ENCODE measurements at regions not wholly inside any gene's neighbourhood (a gene's known extent, or its start where the extent isn't known, plus 50 kb on each side); places are given as distances from the start of the nearest gene placed in this dataset.
"Not testable (repeated sequence)": the region's sequence is repeated elsewhere in the genome, so short reads cannot be mapped to it uniquely, and the experiment has no call there.

DNA sequence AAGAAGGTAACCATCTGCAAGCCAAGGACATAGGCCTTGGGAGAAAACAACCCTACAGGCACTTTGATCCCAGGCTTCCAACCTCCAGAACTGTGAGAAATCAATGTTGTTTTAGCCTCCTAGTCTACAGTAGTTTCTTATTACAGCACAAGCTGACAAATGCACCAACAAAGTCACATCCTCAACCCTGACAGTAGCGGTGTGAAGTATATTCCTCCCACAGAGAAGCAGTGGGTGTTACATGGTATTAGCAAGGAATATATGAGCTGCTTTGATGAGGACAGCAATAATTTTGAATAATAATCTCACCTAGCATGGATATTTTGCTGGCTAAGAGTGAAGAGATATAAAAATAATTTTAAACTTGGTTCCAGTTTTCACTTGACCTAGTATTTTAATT is 92.4 kb downstream of the ZNF716 start:
- not testable (repeated sequence) for H3K36me3 Mint-ChIP-seq (ENCODE audit: insufficient read depth in 1 of 3, low read depth in 3 of 3); H3K4me3 Mint-ChIP-seq; H3K56ac ChIP-seq (ENCODE audit: insufficient read length, low read depth, low read length); H2AK5ac ChIP-seq (ENCODE audit: insufficient read length, low read length); H3K79me2 ChIP-seq (ENCODE audit: insufficient read depth, low read length); H2AFZ ChIP-seq (ENCODE audit: low read length); DNase-seq; H4K20me1 ChIP-seq (ENCODE audit: control insufficient read depth, insufficient read depth, insufficient read length); H2BK20ac ChIP-seq (ENCODE audit: low read depth, low read length, poor library complexity, severe bottlenecking); H3K23ac ChIP-seq (ENCODE audit: insufficient read length, low read depth, low read length); H3K79me1 ChIP-seq (ENCODE audit: insufficient read depth, low read depth, low read length, poor library complexity, severe bottlenecking); H2BK12ac ChIP-seq (ENCODE audit: insufficient read length, low read depth, low read length); H2BK120ac ChIP-seq (ENCODE audit: low read depth, low read length, poor library complexity, severe bottlenecking); H3K4me1 ChIP-seq (ENCODE audit: insufficient read depth, low read length); H3T11ph ChIP-seq (ENCODE audit: low read length); H4K5ac ChIP-seq (ENCODE audit: insufficient read length, low read depth, low read length); H3K23me2 ChIP-seq (ENCODE audit: insufficient read length, low read depth, low read length, poor library complexity, severe bottlenecking); H3K18ac ChIP-seq (ENCODE audit: insufficient read length, low read depth, low read length); H4K8ac ChIP-seq (replicated peaks; ENCODE audit: insufficient read length, low read depth, low read length); H3K27me3 Mint-ChIP-seq (ENCODE audit: low read depth); H3K14ac ChIP-seq (ENCODE audit: insufficient read depth, low read length); H4K91ac ChIP-seq (ENCODE audit: insufficient read length, low read depth, low read length); H3K27ac Mint-ChIP-seq; H2BK5ac ChIP-seq (ENCODE audit: insufficient read length, low read length); H2BK15ac ChIP-seq (ENCODE audit: low read depth, low read length); H3K9ac ChIP-seq (ENCODE audit: extremely low read depth, insufficient read length, low read length); H3K27me3 ChIP-seq (ENCODE audit: insufficient read depth, low read length); H3K4me1 Mint-ChIP-seq; H3K4me2 ChIP-seq (ENCODE audit: insufficient read depth, insufficient read length, low read length); H3K27ac ChIP-seq (ENCODE audit: insufficient read length, low read depth, low read length); H3K4ac ChIP-seq (ENCODE audit: low read depth, low read length)
- H3K9me3 ChIP-seq (ENCODE audit: control insufficient read depth, low read depth, low read length): peaks cover 15% of the 10 kb centered on the region
- WGBS (ENCODE audit: extremely low coverage, insufficient read length, low lambda C conversion rate): no CpG with 5 or more reads among the region's 1 CpG
- H3K9me3 Mint-ChIP-seq: peaks cover 70 to 71% of the 10 kb centered on the region in 2 experiments

DNA sequence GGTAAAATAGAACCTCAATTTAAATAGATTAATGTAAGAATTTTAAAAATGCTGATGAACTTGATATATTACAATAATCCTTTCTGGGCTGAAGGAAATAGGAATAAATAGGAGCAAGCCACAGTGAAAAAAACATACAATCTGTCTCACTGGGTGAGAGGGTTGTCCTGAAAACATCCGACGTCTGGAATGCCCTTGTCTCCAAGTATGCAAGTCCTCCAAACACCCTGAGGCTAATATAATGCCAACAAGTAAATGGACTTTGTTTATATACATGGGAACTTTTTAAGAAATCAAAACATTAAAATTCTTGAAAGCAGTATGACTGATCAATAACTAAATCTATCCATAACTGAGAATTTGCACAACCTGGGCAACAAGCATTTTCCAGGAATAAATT is 97.4 kb downstream of the ZNF716 start:
- H3K23me2 ChIP-seq (ENCODE audit: insufficient read length, low read depth, low read length, poor library complexity, severe bottlenecking); H4K8ac ChIP-seq (replicated peaks; ENCODE audit: insufficient read length, low read depth, low read length); H3K27ac Mint-ChIP-seq; H3K23ac ChIP-seq (ENCODE audit: insufficient read length, low read depth, low read length); H2BK120ac ChIP-seq (ENCODE audit: low read depth, low read length, poor library complexity, severe bottlenecking); H3K79me1 ChIP-seq (ENCODE audit: insufficient read depth, low read depth, low read length, poor library complexity, severe bottlenecking); H2BK12ac ChIP-seq (ENCODE audit: insufficient read length, low read depth, low read length); H3K4me1 Mint-ChIP-seq; H3K27me3 Mint-ChIP-seq (ENCODE audit: low read depth); H4K91ac ChIP-seq (ENCODE audit: insufficient read length, low read depth, low read length); H3K27ac ChIP-seq (ENCODE audit: insufficient read length, low read depth, low read length); H3K4ac ChIP-seq (ENCODE audit: low read depth, low read length); H2AK5ac ChIP-seq (ENCODE audit: insufficient read length, low read length); H3K79me2 ChIP-seq (ENCODE audit: insufficient read depth, low read length); H3K36me3 Mint-ChIP-seq (ENCODE audit: insufficient read depth in 1 of 3, low read depth in 3 of 3); H2BK5ac ChIP-seq (ENCODE audit: insufficient read length, low read length); H3K14ac ChIP-seq (ENCODE audit: insufficient read depth, low read length); H3K9ac ChIP-seq (ENCODE audit: extremely low read depth, insufficient read length, low read length); H3K4me1 ChIP-seq (ENCODE audit: insufficient read depth, low read length); H3T11ph ChIP-seq (ENCODE audit: low read length); H4K5ac ChIP-seq (ENCODE audit: insufficient read length, low read depth, low read length); H4K20me1 ChIP-seq (ENCODE audit: control insufficient read depth, insufficient read depth, insufficient read length); H3K4me3 Mint-ChIP-seq; H3K27me3 ChIP-seq (ENCODE audit: insufficient read depth, low read length); H3K56ac ChIP-seq (ENCODE audit: insufficient read length, low read depth, low read length); H2BK20ac ChIP-seq (ENCODE audit: low read depth, low read length, poor library complexity, severe bottlenecking); H3K4me2 ChIP-seq (ENCODE audit: insufficient read depth, insufficient read length, low read length); H3K18ac ChIP-seq (ENCODE audit: insufficient read length, low read depth, low read length); DNase-seq; H2AFZ ChIP-seq (ENCODE audit: low read length); H2BK15ac ChIP-seq (ENCODE audit: low read depth, low read length): not testable (repeated sequence)
- H3K9me3 Mint-ChIP-seq: peaks cover 83 to 87% of the 10 kb centered on the region in 2 experiments
- peaks cover 21% of the 10 kb centered on the region for H3K9me3 ChIP-seq (ENCODE audit: control insufficient read depth, low read depth, low read length)
- no CpG with 5 or more reads among the region's 2 CpGs for WGBS (ENCODE audit: extremely low coverage, insufficient read length, low lambda C conversion rate)

All from H9 (cell line).